Fibroblast of mammary gland (primary cell): ENCODE measurements at regions not wholly inside any gene's neighbourhood (a gene's known extent, or its start where the extent isn't known, plus 50 kb on each side); places are given as distances from the start of the nearest gene placed in this dataset.

ENCODE experiments used
- DNase-seq: peaks from one replicate; pipeline ENCODE4 v3.0.0-alpha.2; 2010; ENCODE audit warnings: low read depth
- H3K4me3 ChIP-seq: 2 replicates; pipeline ENCODE4 v1.5.1; 2011; ENCODE audit warnings: low read depth, mild to moderate bottlenecking, low read length, moderate library complexity; ENCODE audit not compliant: control insufficient read depth
- TF ChIP-seq, protein P1 (sequence below): conservative IDR thresholded peaks from 2 replicates; pipeline ENCODE4 v1.5.1; 2011; ENCODE audit warnings: low read depth, low read length, inconsistent platforms; ENCODE audit not compliant: control insufficient read depth, insufficient read depth

DNA sequence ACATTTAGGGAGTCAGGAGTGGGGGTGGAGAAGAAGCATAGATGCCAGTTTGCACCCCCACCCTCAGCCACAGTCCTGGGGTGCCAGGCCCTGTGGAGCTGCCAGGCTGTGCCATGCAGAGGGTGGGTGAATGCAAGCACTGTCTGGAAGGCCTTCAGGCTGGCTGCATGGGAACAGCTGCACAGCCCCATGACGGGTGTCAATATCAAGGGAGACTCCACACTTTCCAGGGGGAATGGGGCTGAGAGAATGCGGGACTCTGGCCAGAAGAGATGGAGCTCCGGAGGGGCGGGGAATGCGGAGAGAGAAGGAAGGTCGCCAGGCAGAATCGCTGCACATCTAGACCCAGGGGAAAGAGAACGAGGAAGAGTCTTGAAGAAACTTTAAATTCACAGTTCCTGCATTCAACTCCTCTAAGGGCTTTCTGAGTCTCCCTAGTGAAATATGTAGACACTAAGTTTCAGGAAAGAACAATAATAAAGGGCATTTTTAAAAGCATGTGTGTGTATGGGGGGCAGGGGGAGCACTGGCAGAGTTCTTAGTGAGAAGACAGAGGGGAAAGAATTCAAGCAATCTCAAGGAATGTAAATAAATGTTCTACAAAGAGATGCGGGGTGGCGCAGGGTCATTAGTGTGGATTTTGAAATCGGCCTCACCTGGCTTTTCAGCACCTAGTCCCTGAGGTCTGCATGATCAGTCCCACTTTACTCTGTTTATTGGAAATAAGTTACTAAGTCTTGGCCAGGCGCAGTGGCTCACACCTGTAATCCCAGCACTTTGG, 59.1 kb downstream of the BOD1 start:
- DNase-seq = no peak
- H3K4me3 ChIP-seq = no peak overlapping the region
- TF ChIP-seq, protein P1, sequence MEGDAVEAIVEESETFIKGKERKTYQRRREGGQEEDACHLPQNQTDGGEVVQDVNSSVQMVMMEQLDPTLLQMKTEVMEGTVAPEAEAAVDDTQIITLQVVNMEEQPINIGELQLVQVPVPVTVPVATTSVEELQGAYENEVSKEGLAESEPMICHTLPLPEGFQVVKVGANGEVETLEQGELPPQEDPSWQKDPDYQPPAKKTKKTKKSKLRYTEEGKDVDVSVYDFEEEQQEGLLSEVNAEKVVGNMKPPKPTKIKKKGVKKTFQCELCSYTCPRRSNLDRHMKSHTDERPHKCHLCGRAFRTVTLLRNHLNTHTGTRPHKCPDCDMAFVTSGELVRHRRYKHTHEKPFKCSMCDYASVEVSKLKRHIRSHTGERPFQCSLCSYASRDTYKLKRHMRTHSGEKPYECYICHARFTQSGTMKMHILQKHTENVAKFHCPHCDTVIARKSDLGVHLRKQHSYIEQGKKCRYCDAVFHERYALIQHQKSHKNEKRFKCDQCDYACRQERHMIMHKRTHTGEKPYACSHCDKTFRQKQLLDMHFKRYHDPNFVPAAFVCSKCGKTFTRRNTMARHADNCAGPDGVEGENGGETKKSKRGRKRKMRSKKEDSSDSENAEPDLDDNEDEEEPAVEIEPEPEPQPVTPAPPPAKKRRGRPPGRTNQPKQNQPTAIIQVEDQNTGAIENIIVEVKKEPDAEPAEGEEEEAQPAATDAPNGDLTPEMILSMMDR = no peak

DNA sequence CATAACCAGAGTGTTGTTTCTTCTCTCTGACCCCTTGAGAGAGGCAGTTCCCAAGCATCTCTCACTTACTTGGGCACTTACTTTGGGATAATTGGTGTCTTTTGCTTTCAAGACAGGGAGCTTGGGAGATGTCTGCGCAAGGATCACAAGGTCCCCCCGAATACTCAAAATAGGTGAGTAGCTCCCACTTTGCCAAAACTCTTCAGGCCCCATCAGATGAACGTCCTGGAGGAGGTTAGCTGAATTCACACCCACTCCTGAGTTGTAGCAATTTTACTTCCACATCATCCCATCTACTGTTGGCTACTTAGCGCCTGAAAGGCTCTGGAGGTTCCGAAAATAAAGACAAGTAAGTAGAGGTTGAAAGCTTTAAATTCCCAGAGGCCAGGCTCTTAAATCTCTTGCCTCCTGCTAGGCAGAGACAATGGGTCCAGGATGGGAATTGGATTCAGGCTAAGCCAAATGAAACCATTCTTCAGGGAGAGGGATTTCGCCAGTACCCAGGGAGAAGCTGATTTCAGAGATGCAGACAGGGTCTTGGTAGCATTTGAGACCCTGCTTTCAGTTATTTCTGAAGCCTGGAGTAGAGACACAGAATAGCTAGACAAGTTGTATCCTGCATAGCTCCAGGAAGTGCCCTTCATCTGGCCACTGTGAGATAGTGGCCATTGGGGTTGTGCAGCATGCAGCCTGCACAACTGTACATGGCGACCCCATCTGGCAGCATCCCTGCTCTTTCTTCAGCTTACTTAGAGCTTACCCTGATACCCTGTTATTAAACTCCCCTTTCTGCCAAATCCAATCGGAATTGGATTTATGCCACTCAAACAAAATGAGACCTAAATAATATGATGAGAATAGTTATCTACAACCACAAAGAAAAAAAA, 60.1 kb downstream of the BOD1 start:
- TF ChIP-seq, protein P1 = no peak
- DNase-seq = no peak
- H3K4me3 ChIP-seq = no peak overlapping the region

DNA sequence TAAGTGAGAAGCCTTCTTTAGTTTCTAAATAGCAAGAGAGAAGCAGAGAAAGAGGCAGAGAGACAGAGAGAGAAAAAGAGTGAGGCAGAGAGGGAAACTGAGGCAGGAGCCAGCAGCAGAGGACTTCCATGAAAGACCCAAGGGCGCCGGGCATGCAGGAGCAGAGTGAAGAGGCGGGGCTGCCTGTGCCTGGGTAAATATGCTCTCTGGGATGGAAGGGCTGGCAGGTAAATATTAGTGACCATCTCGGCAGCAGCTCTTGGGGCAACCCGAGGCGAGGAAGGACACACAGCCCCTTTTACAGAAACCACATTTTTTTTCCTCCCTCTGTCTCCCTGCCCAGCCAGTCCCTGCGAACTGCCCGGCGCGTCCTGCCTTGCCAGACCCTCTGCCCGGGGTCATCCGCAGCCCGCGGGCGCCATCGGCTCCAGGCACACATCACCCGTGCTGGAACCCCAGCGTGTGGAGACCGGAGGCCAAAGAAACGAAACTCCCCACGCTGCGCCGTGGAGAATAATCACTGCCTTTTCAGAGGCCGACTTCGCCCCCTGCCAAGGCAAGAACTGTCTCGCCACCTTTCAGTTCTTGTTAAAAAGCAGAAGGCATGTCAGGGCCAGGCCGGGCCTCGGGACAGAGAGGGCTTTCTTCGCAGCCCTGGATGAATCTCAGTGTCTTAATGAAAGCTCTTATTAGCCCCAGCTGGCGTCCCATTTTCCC, 61.3 kb downstream of the BOD1 start:
- TF ChIP-seq, protein P1 = no peak
- DNase-seq = no peak
- no peak overlapping the region for H3K4me3 ChIP-seq

DNA sequence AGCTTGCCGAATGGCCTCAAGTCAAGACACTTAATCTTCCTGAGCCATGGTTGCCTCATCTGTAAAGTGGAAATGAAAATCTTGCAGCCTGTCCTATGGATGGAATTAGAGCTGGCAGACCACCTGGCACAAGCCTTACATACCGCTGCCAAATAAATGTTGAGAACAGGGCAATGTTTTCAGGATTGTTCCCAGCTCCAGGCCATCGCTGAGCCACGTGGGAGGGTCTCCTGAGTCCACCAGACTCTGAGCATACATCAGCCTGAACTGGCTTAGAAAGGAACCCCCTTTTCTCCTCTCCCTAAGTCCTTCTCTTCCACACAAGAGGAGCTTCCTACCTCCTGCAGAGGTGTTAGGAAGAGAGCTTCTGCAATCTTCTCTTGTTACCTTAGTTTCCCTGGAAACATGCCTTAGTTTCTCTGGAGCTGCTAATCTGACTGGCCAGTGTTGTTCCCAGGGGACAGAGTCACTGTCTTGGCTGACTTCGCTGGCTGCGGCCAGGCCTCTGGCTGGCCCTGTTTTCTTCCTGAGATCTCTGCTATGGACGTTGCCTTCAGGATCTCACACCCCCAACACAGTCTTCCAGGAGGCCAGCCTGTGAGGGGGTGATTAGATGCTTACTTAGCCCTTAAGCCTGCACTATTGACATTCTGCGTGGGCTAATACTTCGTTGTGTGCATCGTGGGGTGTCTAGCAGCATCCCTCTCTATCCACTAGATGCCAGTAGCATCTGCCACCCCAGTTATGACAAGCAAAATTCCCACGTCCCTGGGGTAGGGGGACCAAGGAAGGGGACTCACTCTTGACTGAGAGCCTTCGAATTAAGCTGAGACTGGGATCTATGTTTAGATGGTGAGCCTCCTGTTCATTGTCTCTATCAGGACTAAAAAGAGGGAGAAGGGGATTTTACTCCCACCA, 62.2 kb downstream of the BOD1 start:
- TF ChIP-seq, protein P1 = no peak
- DNase-seq = no peak
- no peak overlapping the region for H3K4me3 ChIP-seq

DNA sequence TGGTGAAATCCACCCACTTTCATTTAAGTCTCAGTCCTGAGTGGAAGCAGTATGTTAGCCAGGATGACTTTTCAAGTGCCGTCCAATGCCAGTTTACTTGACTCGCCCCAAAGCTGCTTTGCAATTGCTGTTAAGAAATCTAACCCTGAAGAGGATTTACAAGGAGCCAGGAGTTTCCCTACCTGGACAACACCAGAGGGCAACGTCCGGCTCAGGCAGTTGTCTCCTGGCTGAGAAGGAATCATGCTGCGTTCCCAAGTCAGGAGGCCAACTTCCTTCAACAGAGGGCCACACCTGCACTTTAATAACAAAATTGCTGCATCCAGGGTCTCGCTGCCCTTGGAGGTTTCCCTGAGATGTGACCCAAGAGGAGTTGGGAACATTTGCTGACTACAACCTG, 65.8 kb downstream of the BOD1 start:
- no peak for DNase-seq
- TF ChIP-seq, protein P1 = no peak
- H3K4me3 ChIP-seq = no peak overlapping the region
